ENCODE measurements at regions not wholly inside any gene's neighbourhood (a gene's known extent, or its start where the extent isn't known, plus 50 kb on each side); places are given as distances from the start of the nearest gene placed in this dataset.
A peak's percentile ranks its signal among the peaks of the same experiment; 100 is the strongest.
"Not testable (repeated sequence)": the region's sequence is repeated elsewhere in the genome, so short reads cannot be mapped to it uniquely, and the experiment has no call there.

DNA sequence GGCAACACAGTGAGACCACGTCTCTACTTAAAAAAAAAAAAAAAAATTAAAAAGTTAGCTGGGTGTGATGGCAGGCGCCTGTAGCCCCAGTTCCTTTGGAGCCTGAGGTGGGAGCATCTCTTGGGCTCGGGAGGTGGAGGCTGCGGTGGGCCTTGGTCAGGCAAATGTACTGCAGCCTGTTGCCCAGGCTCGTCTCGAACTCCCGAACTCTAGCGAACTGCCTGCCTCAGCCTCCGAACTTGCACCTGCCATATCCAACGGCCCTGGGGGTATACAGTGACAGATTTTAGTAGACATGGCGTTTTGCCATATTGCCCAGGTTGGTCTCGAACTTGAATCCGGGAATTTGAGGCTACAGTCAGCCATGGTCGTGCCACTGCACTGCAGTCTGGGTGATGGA, 195.4 kb downstream of the ALG10 start:
- no peak for TF ChIP-seq JUND (IDR thresholded peaks at IDR 0.05; ENCODE audit: low read depth)
- no peak for DNase-seq (ENCODE audit: low read depth in 1 of 2, low spot score in 1 of 2)
- in situ Hi-C loops (cut with HindIII; ENCODE audit: low pct_unique_long_range_greater_than_20kb, low sequenced_read_pairs), result no loop called here

- in situ Hi-C loops (cut with HindIII; ENCODE audit: low pct_unique_long_range_greater_than_20kb, low sequenced_read_pairs), result no loop called here
- no peak for TF ChIP-seq JUND (IDR thresholded peaks at IDR 0.05; ENCODE audit: low read depth)
Observed at GRCh38 chr12:34218193-34219045, 196.1 kb downstream of the ALG10 start.

DNA sequence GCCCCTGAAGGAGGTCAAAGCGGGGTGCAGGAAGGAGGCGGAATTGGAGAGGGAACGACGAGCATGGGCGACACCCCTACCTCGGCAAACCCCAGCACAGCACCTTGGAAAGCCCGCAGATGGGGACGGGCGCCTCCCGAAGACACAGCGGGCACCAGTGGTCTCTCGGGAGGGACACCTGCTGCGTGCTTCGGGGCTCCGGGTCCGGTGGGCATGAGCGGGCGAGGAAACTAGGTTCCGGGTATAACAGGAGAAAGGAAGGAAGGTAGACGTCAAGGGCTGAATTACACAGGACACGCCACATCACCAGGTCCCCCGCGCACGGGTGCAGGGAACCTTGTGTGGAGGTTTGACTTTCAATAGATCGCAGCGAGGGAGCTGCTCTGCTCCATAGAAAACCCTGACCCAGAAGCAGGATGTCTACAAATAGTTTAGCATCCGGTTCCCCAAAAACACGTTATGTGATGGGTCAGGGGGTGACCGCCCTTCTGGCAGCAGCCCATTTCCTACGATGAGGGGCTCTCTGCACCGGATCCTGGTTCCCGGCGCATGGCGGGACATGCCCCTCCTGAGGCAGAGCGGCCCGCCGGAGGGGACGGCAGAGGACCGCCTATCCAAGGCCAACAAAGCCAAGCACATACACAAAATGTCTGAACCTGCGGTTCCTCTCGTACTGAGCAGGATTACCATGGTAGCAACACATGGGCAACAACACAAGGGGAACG, 196.9 kb downstream of the ALG10 start:
- no peak for TF ChIP-seq JUND (IDR thresholded peaks at IDR 0.05; ENCODE audit: low read depth)
- in situ Hi-C loops (cut with HindIII; ENCODE audit: low pct_unique_long_range_greater_than_20kb, low sequenced_read_pairs), result no loop called here
- peak in 1 of 2 experiments; percentile 24 for DNase-seq (ENCODE audit: low read depth in 1 of 2, low spot score in 1 of 2)

More at GRCh38 chr12:34218193-34219045, 196.1 kb downstream of the ALG10 start:
- peak; percentile 53 to 87 for DNase-seq (ENCODE audit: low read depth in 1 of 2, low spot score in 1 of 2)

DNA sequence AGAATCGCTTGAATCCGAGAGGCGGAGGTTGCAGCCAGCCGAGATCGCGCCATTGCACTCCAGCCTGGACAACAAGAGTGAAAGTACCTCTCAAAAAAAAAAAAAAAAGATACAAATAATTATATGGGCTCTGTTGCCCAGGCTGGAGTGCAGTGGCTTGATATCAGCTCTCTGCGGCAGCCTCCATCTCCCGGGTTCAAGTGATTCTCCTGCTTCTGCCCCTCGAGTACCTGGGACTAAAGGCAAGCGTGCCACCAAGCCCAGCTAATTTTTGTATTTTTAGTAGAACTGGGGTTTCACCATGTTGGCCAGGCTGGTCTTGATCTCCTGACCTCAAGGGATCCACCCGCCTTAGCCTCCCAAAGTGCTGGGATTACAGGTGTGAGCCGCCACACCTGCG, 197.8 kb downstream of the ALG10 start:
- DNase-seq (ENCODE audit: low read depth in 1 of 2, low spot score in 1 of 2); in situ Hi-C loops (cut with HindIII; ENCODE audit: low pct_unique_long_range_greater_than_20kb, low sequenced_read_pairs): not testable (repeated sequence)

- no peak for TF ChIP-seq JUND (IDR thresholded peaks at IDR 0.05; ENCODE audit: low read depth)
Observed at GRCh38 chr12:34223640-34224039, 201.3 kb downstream of the ALG10 start.

GRCh38 chr12:34226044-34226443, 203.7 kb downstream of the ALG10 start:
- in situ Hi-C loops (cut with HindIII; ENCODE audit: low pct_unique_long_range_greater_than_20kb, low sequenced_read_pairs); DNase-seq (ENCODE audit: low read depth in 1 of 2, low spot score in 1 of 2): not testable (repeated sequence)

More at GRCh38 chr12:34223640-34224039, 201.3 kb downstream of the ALG10 start:
- no peak for DNase-seq (ENCODE audit: low read depth in 1 of 2, low spot score in 1 of 2)
- in situ Hi-C loops (cut with HindIII; ENCODE audit: low pct_unique_long_range_greater_than_20kb, low sequenced_read_pairs), result no loop called here

DNA sequence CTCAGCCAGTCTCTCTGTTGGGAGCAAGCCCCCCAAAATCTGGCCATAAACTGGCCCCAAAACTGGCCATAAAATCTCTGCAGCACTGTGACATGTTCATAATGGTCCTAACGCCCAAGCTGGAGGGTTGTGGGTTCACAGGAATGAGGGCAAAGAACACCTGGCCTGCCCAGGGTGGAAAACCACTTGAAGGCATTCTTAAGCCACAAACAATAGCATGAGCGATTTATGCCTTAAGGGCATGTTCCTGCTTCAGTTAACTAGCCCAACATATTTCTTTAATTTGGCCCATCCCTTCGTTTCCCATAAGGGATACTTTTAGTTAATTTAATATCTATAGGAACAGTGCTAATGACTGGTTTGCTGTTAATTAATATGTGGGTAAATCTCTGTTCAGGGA, 205.8 kb downstream of the ALG10 start:
- DNase-seq (ENCODE audit: low read depth in 1 of 2, low spot score in 1 of 2); in situ Hi-C loops (cut with HindIII; ENCODE audit: low pct_unique_long_range_greater_than_20kb, low sequenced_read_pairs): not testable (repeated sequence)

DNA sequence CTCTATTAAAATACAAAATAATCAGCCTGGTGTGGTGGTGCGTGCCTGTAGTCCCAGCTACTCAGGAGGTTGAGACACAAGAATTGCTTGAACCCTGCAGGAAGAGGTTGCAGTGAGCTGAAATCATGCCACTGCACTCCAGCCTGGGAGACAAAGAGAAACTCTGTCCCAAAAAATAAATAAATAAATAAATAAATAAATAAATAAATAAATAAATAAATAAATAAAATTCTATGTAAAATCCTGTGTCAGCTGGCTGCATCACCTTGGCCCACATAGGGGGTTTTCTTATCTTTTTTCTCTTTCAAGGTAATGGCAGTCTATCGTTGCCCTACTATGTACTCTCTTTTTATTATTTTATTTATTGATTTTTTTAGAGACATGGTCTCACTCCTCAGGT, 206.7 kb downstream of the ALG10 start:
- in situ Hi-C loops (cut with HindIII; ENCODE audit: low pct_unique_long_range_greater_than_20kb, low sequenced_read_pairs); DNase-seq (ENCODE audit: low read depth in 1 of 2, low spot score in 1 of 2): not testable (repeated sequence)

GRCh38 chr12:34233618-34234017, 211.3 kb downstream of the ALG10 start:
- in situ Hi-C loops (cut with HindIII; ENCODE audit: low pct_unique_long_range_greater_than_20kb, low sequenced_read_pairs), result no loop called here
- peak in 1 of 2 experiments; percentile 20 for DNase-seq (ENCODE audit: low read depth in 1 of 2, low spot score in 1 of 2)
- no peak for TF ChIP-seq JUND (IDR thresholded peaks at IDR 0.05; ENCODE audit: low read depth)

- in situ Hi-C loops (cut with HindIII; ENCODE audit: low pct_unique_long_range_greater_than_20kb, low sequenced_read_pairs), result no loop called here
- DNase-seq (ENCODE audit: low read depth in 1 of 2, low spot score in 1 of 2), result no peak
- no peak for TF ChIP-seq JUND (IDR thresholded peaks at IDR 0.05; ENCODE audit: low read depth)
Observed at GRCh38 chr12:34236073-34236472, 213.8 kb downstream of the ALG10 start.

DNA sequence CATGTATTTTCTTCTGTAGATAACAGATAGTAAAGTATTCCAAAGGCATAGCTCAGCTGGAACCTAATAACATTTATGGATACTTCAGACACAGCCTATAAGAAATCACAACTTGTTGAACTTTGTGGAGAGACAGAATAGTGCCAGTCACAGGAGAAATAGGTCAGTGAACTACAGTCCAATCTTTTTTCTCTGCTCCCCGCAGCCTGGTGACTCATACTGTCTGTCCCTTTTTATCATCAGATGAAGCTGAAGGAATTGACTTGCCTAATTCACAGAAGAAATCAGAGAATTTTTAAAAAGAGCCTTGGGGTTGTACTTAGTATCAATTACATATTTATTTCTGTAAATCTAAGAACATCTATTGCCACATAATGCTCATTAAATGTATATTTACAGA, 222.3 kb downstream of the ALG10 start:
- DNase-seq (ENCODE audit: low read depth in 1 of 2, low spot score in 1 of 2), result no peak
- TF ChIP-seq JUND (IDR thresholded peaks at IDR 0.05; ENCODE audit: low read depth), result no peak
- in situ Hi-C loops (cut with HindIII; ENCODE audit: low pct_unique_long_range_greater_than_20kb, low sequenced_read_pairs), result no loop called here

GRCh38 chr12:34249271-34249670, 227.0 kb downstream of the ALG10 start:
- in situ Hi-C loops (cut with HindIII; ENCODE audit: low pct_unique_long_range_greater_than_20kb, low sequenced_read_pairs), result no loop called here
- no peak for DNase-seq (ENCODE audit: low read depth in 1 of 2, low spot score in 1 of 2)
- no peak for TF ChIP-seq JUND (IDR thresholded peaks at IDR 0.05; ENCODE audit: low read depth)

DNA sequence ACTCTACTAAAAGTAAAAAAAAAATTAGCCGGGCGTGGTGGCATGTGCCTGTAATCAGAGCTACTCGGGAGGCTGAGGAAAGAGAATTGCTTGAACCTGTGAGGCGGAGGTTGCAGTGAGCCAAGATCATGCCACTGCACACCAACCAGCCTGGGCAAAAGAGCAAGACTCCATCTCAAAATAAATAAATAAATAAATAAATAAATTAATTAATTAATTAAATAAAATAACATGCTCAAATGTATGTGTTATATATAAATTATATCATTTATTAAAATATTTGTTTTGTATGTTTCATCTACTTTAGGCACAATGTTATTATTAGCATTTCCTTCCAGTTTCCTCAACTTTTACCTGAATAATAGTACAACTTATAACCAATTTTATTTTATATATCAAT, 229.6 kb downstream of the ALG10 start:
- in situ Hi-C loops (cut with HindIII; ENCODE audit: low pct_unique_long_range_greater_than_20kb, low sequenced_read_pairs); DNase-seq (ENCODE audit: low read depth in 1 of 2, low spot score in 1 of 2): not testable (repeated sequence)

Measured in T47D (cell line).